ENCODE measurements at regions not wholly inside any gene's neighbourhood (a gene's known extent, or its start where the extent isn't known, plus 50 kb on each side); places are given as distances from the start of the nearest gene placed in this dataset.

- ATAC-seq: no peak
Measured at GRCh38 chr5:51099173-51099853, 283.9 kb upstream of the ISL1 start.

GRCh38 chr5:51104556-51104955 is 278.7 kb upstream of the ISL1 start:
- ATAC-seq: no peak
- TF ChIP-seq RARB (CRISPR knock-in tag; IDR thresholded peaks at IDR 0.05) (no peak), TOX (CRISPR knock-in tag; IDR thresholded peaks at IDR 0.05; ENCODE audit: borderline replicate concordance) (no peak)

More at GRCh38 chr5:51099173-51099853, 283.9 kb upstream of the ISL1 start:
- TF ChIP-seq ESRRG (CRISPR knock-in tag; IDR thresholded peaks at IDR 0.05) (no peak), ZFP30 (CRISPR knock-in tag; IDR thresholded peaks at IDR 0.05) (no peak), TCF4 (CRISPR knock-in tag; IDR thresholded peaks at IDR 0.05; ENCODE audit: borderline replicate concordance) (no peak), CSDC2 (CRISPR knock-in tag; IDR thresholded peaks at IDR 0.05) (no peak), PATZ1 (CRISPR knock-in tag; IDR thresholded peaks at IDR 0.05; ENCODE audit: borderline replicate concordance) (no peak), TOX (CRISPR knock-in tag; IDR thresholded peaks at IDR 0.05; ENCODE audit: borderline replicate concordance) (no peak), ARNTL (CRISPR knock-in tag; IDR thresholded peaks at IDR 0.05; ENCODE audit: borderline replicate concordance, low read depth) (no peak), PPARA (CRISPR knock-in tag; IDR thresholded peaks at IDR 0.05; ENCODE audit: borderline replicate concordance) (no peak), CREB5 (CRISPR knock-in tag; IDR thresholded peaks at IDR 0.05; ENCODE audit: low read depth) (no peak), CSRNP3 (CRISPR knock-in tag; IDR thresholded peaks at IDR 0.05) (no peak), RARB (CRISPR knock-in tag; IDR thresholded peaks at IDR 0.05) (no peak), SNAI2 (CRISPR knock-in tag; IDR thresholded peaks at IDR 0.05) (no peak), ZNF565 (CRISPR knock-in tag; conservative IDR thresholded peaks at IDR 0.05; ENCODE audit: low read depth) (no peak), BACH2 (CRISPR knock-in tag; IDR thresholded peaks at IDR 0.05; ENCODE audit: borderline replicate concordance) (no peak), ZNF8 (CRISPR knock-in tag; IDR thresholded peaks at IDR 0.05) (no peak), ZNF70 (CRISPR knock-in tag; IDR thresholded peaks at IDR 0.05) (no peak)

GRCh38 chr5:51109786-51110410 is 273.4 kb upstream of the ISL1 start:
- no peak for ATAC-seq

More at GRCh38 chr5:51109786-51110410, 273.4 kb upstream of the ISL1 start:
- TF ChIP-seq ZFP3 (CRISPR knock-in tag; IDR thresholded peaks at IDR 0.05) (no peak), ZNF70 (CRISPR knock-in tag; IDR thresholded peaks at IDR 0.05) (no peak), OSR1 (CRISPR knock-in tag; IDR thresholded peaks at IDR 0.05) (no peak), ZNF565 (CRISPR knock-in tag; conservative IDR thresholded peaks at IDR 0.05; ENCODE audit: low read depth) (no peak), RARB (CRISPR knock-in tag; IDR thresholded peaks at IDR 0.05) (no peak), ISL1 (CRISPR knock-in tag; IDR thresholded peaks at IDR 0.05) (no peak), TSHZ2 (CRISPR knock-in tag; IDR thresholded peaks at IDR 0.05) (no peak), ARNTL (CRISPR knock-in tag; IDR thresholded peaks at IDR 0.05; ENCODE audit: borderline replicate concordance, low read depth) (no peak), POU6F1 (CRISPR knock-in tag; IDR thresholded peaks at IDR 0.05; ENCODE audit: borderline replicate concordance, low read depth) (no peak), ZFP30 (CRISPR knock-in tag; IDR thresholded peaks at IDR 0.05) (no peak), CSRNP3 (CRISPR knock-in tag; IDR thresholded peaks at IDR 0.05) (no peak), CSDC2 (CRISPR knock-in tag; IDR thresholded peaks at IDR 0.05) (no peak), ESRRG (CRISPR knock-in tag; IDR thresholded peaks at IDR 0.05) (no peak), TCF4 (CRISPR knock-in tag; IDR thresholded peaks at IDR 0.05; ENCODE audit: borderline replicate concordance) (no peak)

Data from SK-N-SH treated with all-trans-retinoic acid at 6 μM for 48 hours (cell line).